NCI-H345 treated with DMSO at 0.1 percent for 48 hours (cell line): ENCODE measurements at regions not wholly inside any gene's neighbourhood (a gene's known extent, or its start where the extent isn't known, plus 50 kb on each side); places are given as distances from the start of the nearest gene placed in this dataset.
"Not testable (repeated sequence)": the region's sequence is repeated elsewhere in the genome, so short reads cannot be mapped to it uniquely, and the experiment has no call there.

Experiments
- DNase-seq: peaks from one replicate; lab custom pipeline; 2025; ENCODE audit not compliant: unreplicated experiment; lab: John Stamatoyannopoulos, UW

DNA sequence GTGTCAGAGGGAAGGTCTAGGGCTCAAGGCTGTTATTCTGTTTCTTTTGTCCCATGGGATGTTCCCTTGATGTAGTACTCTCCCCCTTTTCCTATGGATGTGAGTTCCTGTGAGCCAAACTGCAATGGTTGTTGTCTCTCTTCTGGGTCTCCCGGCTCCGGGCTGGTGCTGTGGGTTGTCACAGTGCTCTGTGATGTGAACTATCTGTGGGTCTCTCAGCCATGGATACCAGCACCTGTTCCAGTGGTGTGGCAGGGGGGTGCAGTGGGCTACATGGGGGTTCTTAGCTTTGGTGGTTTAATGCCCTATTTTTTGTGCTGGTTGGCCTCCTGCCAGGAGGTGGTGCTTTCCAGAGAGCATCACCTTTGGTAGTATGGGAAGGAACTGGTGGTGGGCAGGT, 941.1 kb downstream of the KCNA4 start:
- no peak for DNase-seq

DNA sequence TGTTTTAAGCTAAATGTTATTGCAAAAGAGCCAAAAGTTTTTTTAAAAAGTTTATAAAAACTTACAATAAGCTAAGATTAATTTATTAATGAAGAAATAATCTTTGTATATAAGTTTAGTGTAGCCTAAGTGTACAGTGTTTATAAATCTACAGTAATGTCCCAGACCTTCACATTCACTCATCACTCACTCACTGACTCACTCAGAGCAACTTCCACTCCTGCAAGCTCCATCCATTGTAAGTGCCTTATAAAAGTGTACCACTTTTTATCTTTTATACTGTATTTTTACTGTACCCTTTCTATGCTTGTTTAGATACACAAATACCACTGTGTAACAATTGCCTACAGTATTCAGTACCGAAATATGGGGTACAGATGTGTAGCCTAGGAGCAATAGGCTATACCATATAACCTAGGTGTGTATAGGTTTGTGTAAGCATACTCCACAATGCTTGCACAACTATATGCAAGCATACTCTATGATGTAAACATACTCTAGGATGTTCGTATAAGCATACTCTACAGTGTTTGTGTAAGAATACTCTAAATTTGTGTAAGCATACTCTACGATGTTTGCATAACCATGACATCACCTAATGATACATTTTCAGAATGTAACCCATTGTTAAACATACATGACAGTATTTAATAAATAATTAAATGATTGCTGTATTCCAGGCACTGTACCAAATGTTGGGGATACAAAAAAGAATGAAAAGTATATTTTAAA, 953.0 kb downstream of the KCNA4 start:
- DNase-seq = no peak

DNA sequence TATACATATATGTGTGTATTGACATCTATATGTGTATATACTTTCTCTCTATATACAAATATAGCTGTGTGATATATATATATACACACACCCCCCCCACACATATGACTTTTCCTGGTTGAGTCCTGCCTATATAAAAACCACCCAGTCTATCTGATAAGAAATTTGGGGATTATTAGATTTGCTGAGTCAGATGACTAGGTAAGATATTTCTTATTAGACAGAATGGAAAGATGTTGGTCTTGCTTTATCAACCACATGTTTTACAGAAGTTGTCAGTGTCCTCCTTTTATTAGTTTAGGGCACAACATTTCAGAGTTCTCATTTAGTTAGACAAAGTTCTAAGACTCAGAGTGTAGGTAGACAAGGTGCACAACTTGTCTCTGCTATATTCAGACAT, 953.3 kb downstream of the METTL15 start:
- no peak for DNase-seq

DNA sequence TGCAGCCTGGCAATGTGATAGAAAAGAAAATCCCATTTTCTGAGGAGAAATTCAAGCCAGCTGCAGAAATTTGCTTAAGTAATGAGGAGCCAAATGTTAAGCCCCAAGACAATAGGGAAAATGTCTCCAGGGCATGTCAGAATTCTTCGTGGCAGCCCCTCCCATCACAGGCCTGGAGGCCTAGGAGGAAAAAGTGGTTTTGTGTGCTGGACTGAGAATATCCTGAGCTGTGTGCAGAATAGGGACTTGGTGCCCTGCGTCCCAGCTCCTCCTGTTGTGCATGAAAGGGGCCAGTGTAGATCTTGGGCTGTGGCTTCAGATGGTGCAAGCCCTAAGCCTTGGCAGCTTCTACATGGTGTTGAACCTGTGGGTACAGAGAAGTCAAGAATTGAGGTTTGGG, 948.3 kb downstream of the METTL15 start:
- not testable (repeated sequence) for DNase-seq

DNA sequence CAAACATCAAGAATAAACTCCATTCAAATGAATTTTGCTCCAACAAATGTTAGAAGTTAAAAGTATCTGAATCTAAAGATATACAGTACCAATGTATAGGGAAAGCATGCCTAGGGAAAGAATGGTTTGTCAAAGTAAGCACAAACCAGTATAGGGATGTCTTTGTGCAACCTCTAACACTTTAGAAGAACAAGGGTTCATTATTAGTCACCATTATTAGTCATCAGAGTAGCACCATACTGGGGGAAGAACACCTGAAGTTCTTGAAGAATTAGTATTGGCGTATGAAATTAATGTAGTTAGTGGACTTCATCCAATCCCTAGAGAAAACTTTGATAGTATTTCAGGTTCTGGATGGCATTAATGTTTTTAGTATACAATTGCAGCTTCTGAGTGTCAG, 943.7 kb downstream of the METTL15 start:
- no peak for DNase-seq

DNA sequence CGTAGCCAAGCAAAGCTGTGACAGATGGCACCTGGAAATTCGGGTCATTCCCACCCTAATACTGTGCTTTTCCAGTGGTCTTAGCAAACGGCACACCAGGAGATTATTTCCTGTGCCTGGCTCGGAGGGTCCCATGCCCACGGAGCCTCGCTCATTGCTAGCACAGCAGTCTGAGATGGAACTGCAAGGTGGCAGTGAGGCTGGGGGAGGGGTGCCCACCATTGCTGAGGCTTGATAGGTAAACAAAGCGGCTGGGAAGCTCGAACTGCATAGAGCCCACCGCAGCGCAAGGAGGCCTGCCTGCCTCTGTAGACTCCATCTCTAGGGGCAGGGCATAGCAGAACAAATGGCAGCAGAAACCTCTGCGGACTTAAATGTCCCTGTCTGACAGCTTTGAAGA, 942.8 kb downstream of the METTL15 start:
- DNase-seq = not testable (repeated sequence)

DNA sequence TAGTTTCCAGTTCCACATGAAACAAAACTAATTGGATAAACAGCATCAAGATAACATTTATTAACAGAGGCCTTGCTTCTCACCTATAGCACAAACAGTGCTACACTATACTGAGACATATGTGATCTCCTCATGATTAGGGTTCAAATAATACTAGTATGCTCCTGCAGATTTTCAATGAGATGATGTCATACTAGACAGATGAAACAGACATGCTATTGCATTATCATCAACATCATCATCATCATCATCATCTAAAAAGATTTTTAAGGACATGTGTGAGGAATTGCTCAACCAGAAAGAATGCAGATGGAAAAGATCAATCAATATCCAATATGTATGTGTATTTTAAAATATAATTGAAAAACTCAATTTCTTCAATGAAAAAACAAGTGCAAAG, 932.3 kb downstream of the METTL15 start:
- DNase-seq = no peak

DNA sequence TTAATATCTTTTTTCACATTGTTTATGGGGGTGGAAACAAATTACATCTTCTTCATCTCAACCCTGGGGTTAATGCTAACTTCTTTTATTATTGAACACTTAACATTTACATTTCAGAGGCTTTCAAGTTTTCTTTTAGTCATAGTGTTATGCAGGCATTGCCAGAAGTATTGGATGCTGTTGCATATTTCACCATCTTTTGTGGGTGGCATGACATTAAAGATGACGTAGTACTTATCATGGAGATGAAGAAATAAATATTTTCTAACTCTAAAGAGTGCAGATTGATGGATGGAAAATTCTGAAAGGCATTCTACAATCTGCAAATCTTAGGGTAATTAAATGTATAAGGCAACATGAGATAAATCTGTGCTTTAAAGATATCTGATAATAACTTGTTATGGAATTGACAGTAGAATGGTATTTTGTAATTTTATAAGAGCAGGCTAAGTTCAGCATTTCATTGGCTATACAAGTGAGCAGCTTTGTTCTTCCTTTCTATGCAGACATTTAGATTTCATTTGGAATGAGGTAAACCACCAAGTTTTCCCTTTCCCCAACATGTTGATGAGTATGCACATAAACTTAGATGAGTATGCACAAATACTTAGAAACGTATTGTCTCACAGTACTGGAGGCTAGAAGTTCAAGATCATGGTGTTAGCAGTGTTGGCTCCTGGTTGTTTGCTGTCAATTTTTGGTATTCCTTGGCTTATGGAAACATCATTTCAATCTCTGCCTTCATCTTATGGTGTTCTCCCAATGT, 924.4 kb downstream of the METTL15 start:
- no peak for DNase-seq

DNA sequence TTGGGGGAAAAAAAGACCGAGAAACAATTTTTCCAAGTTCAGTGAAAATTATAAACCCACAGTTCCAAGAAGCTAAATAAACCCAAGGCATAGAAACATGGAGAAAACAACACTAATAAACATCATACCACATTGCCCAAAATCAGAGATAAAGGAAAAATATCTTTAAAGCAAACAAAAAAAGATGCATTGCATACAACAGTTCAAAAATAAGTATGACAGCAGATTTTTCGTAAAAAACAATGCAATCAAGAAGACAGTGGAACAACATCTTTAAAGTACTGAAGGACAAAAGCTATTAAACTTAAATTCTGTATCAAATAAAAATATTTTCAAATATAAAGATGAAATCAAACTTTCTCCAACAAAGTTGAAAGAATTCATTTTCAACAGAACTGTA, 921.3 kb downstream of the METTL15 start:
- no peak for DNase-seq

DNA sequence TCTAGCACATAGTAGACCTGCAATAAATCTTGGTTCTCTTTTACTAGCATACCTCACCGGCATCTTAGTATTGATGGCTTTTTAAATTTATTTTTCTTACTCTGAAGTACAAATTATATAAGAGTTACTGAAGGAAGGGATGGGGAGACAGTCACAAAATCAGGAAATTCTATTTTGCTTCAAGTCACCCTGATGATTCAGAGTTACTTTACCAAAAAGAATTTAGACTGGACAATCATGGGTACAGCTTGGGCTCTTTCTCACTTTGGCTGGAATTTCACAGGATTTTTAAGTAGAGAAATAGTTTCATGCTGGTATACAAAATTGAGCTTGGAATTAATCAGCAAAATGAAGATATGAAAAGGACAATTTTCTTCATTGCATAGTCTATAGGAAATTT, 919.2 kb downstream of the METTL15 start:
- no peak for DNase-seq

DNA sequence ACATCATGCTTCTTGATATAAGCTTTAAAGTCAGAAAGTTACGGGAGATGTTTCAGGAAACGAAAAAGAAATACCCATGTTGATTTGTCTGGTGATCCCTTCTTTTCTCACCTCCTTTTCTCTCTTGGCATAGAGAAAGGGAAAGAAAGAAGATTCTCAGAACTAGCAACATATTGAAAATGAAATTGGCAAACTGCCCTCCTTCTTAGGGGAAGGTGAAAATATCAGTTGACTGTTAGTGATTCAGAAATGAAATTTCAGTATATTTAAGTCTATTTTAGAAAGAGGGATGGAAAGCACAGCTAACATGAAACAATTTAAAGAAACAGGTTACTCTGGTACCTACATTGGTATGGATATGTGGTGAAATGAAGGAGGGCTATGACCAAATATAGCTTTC, 918.1 kb downstream of the METTL15 start:
- no peak for DNase-seq

DNA sequence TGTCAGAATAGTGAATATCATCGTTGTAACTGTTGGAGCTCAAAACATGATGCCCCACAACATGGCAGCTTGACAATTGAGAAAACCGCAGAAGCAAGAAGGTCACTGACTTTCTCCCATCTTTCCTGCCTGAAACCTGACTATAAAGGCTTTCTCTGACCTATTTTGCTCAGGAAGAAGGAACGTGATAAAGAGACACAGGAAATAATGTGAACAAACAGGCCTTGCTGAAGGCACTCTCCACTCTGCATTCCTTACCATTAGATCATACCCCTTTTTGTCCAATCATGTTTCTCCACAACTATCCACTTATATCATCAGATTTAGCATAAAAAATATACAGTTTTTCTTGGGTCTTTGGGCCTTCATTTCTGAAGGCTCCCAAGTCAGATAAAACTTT, 916.8 kb downstream of the METTL15 start:
- DNase-seq = no peak

DNA sequence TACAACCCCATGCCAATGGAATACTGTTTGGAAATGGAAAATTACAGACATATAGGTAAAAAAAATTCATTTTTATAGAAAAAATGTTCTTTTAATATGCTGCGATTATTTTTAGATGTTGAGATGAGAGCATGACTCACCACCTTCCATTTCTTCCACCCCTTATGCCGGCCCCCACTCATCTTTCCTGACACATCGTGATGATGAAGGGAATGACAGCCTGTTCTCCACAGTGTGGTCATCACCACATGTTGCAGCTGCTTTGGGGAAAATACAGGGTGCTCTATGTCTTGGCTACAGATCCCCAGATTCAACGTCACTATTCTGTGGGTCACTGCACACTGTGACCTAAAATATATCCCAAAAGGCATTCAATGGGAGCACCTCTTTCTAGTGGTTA, 916.2 kb downstream of the METTL15 start:
- no peak for DNase-seq

DNA sequence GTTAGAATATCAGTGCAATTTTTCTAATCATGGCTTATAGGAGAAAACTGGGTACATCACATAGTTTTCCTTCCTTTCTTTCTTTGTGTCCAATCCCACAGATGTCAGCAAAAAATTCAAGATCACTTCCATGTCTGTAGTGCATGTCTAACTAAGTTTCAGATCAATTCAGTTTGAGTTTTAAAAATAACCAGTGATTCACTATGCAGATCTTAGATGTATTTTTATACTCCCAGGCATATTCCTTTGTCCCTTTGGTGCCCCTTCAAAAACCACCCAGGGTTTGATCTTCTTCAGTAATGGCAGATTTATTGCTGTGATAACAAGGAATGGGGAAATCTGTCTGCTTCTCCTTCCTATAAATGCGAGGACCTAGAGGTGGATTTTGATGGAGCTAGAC, 915.6 kb downstream of the METTL15 start:
- no peak for DNase-seq

DNA sequence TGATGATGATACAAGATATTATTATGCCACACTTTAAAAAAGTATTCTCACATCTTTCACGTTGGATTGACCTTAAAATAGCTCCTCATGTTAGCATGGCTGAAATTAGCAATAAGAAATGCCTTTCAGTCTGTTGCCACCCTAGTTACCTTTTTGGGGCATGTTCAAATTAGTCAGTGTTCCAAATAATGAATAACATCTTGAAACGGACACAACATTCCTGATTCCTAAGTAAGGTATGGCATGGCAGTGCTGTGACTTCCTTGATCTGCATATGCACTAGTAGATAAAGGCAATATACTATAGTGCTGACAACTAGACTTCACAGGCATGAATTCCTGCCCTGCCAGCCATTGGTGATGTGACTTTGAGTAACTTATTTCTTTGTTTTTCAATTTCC, 914.5 kb downstream of the METTL15 start:
- no peak for DNase-seq

DNA sequence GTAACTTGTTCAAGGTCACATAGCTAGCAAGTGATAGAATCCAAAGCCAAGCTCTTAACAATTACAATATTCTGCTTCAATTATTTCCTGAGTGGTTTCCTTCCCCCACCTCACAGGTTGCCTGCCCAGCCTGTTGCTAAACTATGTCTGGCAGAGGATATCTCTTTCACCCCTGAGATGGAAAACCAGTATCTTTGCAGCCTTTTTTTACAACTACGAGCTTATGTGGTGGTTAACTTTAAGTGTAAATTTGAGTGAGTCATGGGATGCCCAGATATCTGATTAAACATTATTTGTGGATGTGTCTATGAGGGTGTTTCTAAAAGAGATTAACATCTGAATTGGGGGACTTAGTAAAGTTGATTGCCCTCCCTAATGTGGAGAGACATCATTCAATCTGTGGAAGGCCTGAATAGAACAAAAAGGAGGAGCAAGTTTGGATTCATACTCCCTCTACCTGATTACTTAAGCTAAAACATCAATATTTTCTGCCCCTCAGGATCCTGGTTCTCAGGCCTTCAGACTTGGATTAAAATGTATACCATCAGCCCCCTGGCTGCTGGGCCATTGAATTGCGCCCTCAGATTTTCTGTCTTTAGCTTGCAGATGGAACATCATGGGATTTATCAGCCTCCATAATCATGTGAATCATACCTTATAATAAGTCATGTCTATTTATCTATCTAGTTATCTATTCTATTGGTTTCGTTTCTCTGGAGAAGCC, 911.9 kb downstream of the METTL15 start:
- DNase-seq = no peak

DNA sequence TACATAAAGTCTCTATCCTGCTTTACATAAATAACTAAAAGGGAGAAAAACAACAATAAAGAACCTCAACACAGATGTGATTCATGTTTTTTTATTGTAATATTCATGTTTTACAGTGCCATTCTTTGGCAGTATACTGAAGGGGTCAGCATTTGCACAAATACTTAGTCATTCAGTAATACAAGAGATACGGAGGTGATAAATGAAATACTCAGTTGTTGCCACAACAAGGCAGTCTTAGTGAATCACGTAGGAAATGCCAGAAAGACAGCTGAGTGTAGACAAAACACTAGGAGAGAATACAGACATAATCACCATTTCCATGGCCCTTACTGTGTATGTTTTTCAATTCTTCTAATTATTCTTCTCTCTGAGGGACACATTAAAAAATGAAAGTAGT, 910.4 kb downstream of the METTL15 start:
- no peak for DNase-seq

DNA sequence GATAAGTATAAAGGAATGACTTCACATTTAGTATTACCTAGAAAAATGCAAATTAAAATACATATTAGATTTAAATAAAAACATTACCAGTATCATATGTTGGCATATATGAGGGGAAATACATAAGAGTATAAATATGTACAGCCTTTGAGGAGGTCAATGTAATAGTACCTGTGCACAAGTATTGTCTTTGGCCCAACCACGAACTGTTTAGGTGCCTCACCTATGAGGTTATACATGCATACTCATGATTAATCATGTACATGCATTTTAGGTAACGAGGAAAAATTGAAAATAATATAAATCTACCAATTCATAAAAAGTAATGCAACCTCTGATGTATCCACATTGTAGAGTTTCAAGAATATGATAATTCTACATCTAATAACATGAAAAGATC, 909.8 kb downstream of the METTL15 start:
- DNase-seq = no peak

DNA sequence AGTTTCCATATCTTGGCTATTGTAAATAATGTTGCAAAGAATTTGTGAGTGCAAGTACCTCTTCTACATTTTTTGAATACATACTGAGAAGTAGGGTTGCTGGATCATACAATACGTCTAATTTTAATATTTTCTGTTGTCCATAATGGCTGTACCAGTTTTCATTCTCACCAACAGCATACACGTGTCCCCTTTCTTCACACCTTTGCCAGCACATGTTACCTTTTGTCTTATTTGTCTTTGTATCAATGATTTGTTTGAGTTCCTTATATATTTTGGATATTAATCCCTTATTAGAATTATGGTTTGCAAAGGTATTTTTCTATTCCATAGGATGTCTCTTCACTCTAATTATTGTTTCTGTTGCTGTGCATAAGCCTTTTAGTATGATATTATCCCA, 904.3 kb downstream of the METTL15 start:
- DNase-seq = no peak

DNA sequence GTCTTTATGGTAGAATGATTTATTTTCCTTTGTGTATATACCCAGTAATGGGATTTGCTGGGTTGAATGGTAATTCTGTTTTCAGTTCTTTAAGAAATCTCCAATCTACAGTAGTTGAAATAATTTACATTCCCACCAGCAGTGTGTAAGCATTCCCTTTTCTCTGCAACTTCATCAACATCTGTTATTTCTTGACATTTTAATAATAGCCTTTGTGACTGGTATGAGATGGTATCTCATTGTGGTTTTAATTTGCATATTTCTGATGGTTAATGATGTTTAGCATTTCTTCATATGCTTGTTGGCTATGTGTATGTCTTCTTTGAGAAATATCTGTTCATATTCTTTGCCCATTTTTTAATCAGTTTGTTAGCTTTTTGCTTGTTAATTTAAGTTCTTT, 901.2 kb downstream of the METTL15 start:
- DNase-seq = no peak

DNA sequence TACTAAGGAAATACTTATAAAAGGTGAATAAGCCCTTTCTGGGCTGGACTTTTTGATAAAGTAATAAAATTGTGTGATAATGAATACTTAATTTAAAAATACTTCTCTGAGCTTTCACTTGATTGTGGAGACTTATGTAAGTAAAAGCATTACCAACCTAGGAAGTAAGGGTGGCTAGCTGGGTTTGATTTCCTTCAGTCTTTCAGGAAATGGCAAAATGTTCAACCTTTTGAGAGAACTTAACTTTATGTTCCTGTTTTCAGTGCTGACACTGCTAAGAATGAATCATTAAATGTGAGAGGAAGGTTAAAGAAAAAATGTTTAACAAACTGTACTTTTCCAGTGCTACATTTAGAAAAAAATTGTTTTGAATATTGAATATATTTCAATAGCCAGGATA, 900.3 kb downstream of the METTL15 start:
- DNase-seq = no peak

DNA sequence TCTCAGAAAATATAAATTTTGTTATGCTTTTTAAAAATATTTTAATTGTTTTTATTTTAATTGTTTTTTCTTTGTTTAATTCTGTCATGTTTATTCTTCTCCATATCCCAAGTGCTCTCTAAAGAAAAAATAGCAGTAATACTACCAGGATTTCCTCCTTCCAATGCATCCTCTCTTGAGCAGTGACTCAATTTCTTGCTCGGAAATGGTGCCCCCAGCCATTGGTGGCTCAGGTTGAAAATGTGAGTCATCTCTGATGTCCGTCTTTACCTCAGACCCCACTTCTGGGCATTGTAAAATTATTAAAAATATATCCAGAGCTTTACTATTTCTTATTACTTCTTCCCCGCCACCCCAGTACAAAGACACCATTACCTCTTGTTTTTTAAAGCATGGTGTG, 898.5 kb downstream of the METTL15 start:
- DNase-seq = no peak
